BLaER1 (cell line): ENCODE measurements at regions not wholly inside any gene's neighbourhood (a gene's known extent, or its start where the extent isn't known, plus 50 kb on each side); places are given as distances from the start of the nearest gene placed in this dataset.
A peak's percentile ranks its signal among the peaks of the same experiment; 100 is the strongest.

ENCODE experiments used
- H3K27ac ChIP-seq: shearing (Covaris generic); formaldehyde crosslinking; 2 replicates; pipeline ENCODE4 v1.8.1; 2022
- H3K27me3 ChIP-seq: shearing (Covaris generic); formaldehyde crosslinking; 2 replicates; pipeline ENCODE4 v1.8.1; 2022
- H3K36me3 ChIP-seq: shearing (Covaris generic); formaldehyde crosslinking; 2 replicates; pipeline ENCODE4 v1.8.1; 2022
- H3K4me1 ChIP-seq: shearing (Covaris generic); formaldehyde crosslinking; 2 replicates; pipeline ENCODE4 v1.8.1; 2022
- H3K4me2 ChIP-seq: shearing (Covaris generic); formaldehyde crosslinking; 2 replicates; pipeline ENCODE4 v1.8.1; 2022
- H3K4me3 ChIP-seq: shearing (Covaris generic); formaldehyde crosslinking; 2 replicates; pipeline ENCODE4 v1.8.1; 2022
- H3K9ac ChIP-seq: shearing (Covaris generic); formaldehyde crosslinking; 2 replicates; pipeline ENCODE4 v1.8.1; 2022
- H3K9me3 ChIP-seq: shearing (Covaris generic); formaldehyde crosslinking; 2 replicates; pipeline ENCODE4 v1.8.1; 2022
- H4K20me1 ChIP-seq: shearing (Covaris generic); formaldehyde crosslinking; 2 replicates; pipeline ENCODE4 v1.8.1; 2022
- Cebpa-rat ChIP-seq: shearing (Covaris generic); IDR thresholded peaks from 2 replicates; pipeline ENCODE4 v1.8.1; 2022

- Histone ChIP-seq H3K9me3 (no peaks in the 10 kb centered on the region; the same call in 1 of the 2 replicates), H3K4me2 (no peak overlapping the region), H3K4me1 (no peaks in the 10 kb centered on the region), H3K36me3 (no peaks in the 10 kb centered on the region), H3K27me3 (no peaks in the 10 kb centered on the region), H3K4me3 (no peak overlapping the region), H3K27ac (no peak overlapping the region), H3K9ac (no peak overlapping the region), H4K20me1 (no peaks in the 10 kb centered on the region)
- no peak for TF ChIP-seq Cebpa-rat
Observed at GRCh38 chr10:21021231-21021630, 124.1 kb upstream of the NEBL start.

DNA sequence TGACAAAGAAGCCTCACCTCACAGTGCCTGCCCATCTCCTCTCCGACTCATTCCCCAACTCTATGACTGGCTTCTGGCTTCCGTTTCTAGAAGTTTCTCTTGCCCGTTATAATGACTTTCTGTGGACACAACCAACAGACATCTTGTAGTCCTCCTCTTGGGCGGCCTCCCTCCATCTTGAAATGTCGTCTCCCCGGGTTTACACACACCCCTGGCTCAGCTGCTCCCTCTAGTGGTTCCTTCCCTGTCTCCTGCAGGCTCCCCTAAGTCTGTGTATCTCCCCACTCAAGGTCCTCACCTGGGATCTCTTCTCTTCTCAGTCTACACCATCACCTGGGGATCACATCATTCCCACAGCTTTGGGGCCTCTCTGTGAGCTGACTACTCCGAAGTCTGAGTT is 123.4 kb upstream of the NEBL start:
- Histone ChIP-seq H4K20me1 (no peaks in the 10 kb centered on the region), H3K4me1 (peaks cover 6% of the 10 kb centered on the region; the same call in 1 of the 2 replicates), H3K9ac (no peak overlapping the region), H3K9me3 (no peaks in the 10 kb centered on the region; the same call in 1 of the 2 replicates), H3K27me3 (no peaks in the 10 kb centered on the region), H3K27ac (no peak overlapping the region), H3K4me2 (no peak overlapping the region), H3K36me3 (no peaks in the 10 kb centered on the region), H3K4me3 (no peak overlapping the region)
- TF ChIP-seq Cebpa-rat: no peak

GRCh38 chr10:21019436-21019835 is 122.3 kb upstream of the NEBL start:
- Histone ChIP-seq H3K4me3 (no peak overlapping the region), H3K27ac (no peak overlapping the region), H3K27me3 (no peaks in the 10 kb centered on the region), H4K20me1 (no peaks in the 10 kb centered on the region), H3K9me3 (no peaks in the 10 kb centered on the region; the same call in 1 of the 2 replicates), H3K4me1 (peaks cover 6% of the 10 kb centered on the region; the same call in 1 of the 2 replicates), H3K9ac (no peak overlapping the region), H3K4me2 (no peak overlapping the region), H3K36me3 (no peaks in the 10 kb centered on the region)
- no peak for TF ChIP-seq Cebpa-rat

DNA sequence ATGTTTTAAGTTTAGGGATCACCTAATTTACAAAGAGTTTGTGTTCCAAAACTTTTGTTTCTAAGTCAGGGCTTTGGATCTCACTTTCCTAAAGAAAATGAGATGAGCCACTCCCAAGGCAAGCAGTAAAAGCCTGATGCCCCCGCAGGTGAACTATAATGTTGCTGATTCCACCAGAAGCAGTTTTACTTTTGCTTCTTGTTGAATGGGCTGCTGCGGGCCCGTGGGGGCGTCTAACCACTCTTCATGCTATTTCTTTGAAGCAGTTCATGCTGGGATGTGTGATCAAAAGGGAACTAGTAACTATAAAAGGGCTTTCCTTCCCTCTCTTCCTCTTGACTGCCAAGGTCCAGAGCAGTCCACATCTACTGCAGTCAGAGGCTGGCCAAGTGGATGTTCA is 118.7 kb upstream of the NEBL start:
- Histone ChIP-seq H3K9me3 (no peaks in the 10 kb centered on the region; the same call in 1 of the 2 replicates), H3K36me3 (no peaks in the 10 kb centered on the region), H3K4me3 (no peak overlapping the region), H3K4me2 (peak overlapping the region; percentile 31; the same call in 1 of the 2 replicates), H3K27ac (no peak overlapping the region), H4K20me1 (no peaks in the 10 kb centered on the region), H3K27me3 (no peaks in the 10 kb centered on the region), H3K9ac (no peak overlapping the region), H3K4me1 (peaks cover 6% of the 10 kb centered on the region; the same call in 1 of the 2 replicates)
- TF ChIP-seq Cebpa-rat: no peak

DNA sequence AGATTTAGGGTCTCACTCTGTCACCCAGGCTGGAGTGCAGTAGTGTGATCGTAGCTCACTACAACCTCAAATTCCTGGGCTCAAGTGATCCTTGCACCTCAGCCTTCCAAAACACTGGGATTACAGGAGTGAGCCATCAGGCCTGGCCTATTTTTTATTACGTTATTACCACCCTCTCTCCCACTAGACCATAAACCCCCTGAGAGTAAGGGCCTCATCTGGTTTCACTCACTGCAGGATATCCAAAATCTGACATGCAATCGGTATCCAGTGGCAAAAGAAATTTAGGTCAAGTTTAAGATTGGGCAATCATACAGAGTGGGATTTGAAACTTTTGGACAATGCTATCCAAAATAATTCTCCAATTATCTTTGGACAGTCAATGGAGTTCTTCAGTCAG is 117.0 kb upstream of the NEBL start:
- no peaks in the 10 kb centered on the region for H3K36me3 ChIP-seq
- H3K9ac ChIP-seq: no peak overlapping the region
- no peaks in the 10 kb centered on the region for H4K20me1 ChIP-seq
- no peak for TF ChIP-seq Cebpa-rat
- no peak overlapping the region for H3K4me3 ChIP-seq
- H3K9me3 ChIP-seq: no peaks in the 10 kb centered on the region
- peaks cover 6% of the 10 kb centered on the region; the same call in 1 of the 2 replicates for H3K4me1 ChIP-seq
- no peaks in the 10 kb centered on the region for H3K27me3 ChIP-seq
- H3K4me2 ChIP-seq: no peak overlapping the region
- H3K27ac ChIP-seq: no peak overlapping the region

- no peaks in the 10 kb centered on the region for H4K20me1 ChIP-seq
- no peak overlapping the region for H3K4me2 ChIP-seq
- H3K4me1 ChIP-seq: peaks cover 6% of the 10 kb centered on the region; the same call in 1 of the 2 replicates
- no peak for TF ChIP-seq Cebpa-rat
- H3K27ac ChIP-seq: no peak overlapping the region
- H3K27me3 ChIP-seq: no peaks in the 10 kb centered on the region
- no peak overlapping the region for H3K9ac ChIP-seq
- H3K36me3 ChIP-seq: no peaks in the 10 kb centered on the region
- no peaks in the 10 kb centered on the region for H3K9me3 ChIP-seq
- no peak overlapping the region for H3K4me3 ChIP-seq
Observed at GRCh38 chr10:21011433-21012018, 114.4 kb upstream of the NEBL start.

GRCh38 chr10:21010615-21011014 is 113.5 kb upstream of the NEBL start:
- Histone ChIP-seq H3K4me3 (no peak overlapping the region), H3K4me1 (peaks cover under 1% of the 10 kb centered on the region; the same call in 1 of the 2 replicates), H3K27ac (no peak overlapping the region), H3K4me2 (no peak overlapping the region), H3K27me3 (no peaks in the 10 kb centered on the region), H3K9ac (no peak overlapping the region), H4K20me1 (no peaks in the 10 kb centered on the region), H3K36me3 (no peaks in the 10 kb centered on the region), H3K9me3 (no peaks in the 10 kb centered on the region)
- no peak for TF ChIP-seq Cebpa-rat

GRCh38 chr10:21003240-21003822 is 106.2 kb upstream of the NEBL start:
- no peaks in the 10 kb centered on the region for H3K4me1 ChIP-seq
- H3K4me3 ChIP-seq: no peak overlapping the region
- H3K9ac ChIP-seq: no peak overlapping the region
- H3K27ac ChIP-seq: no peak overlapping the region
- no peaks in the 10 kb centered on the region for H3K36me3 ChIP-seq
- H3K27me3 ChIP-seq: no peaks in the 10 kb centered on the region
- H4K20me1 ChIP-seq: no peaks in the 10 kb centered on the region
- no peak for TF ChIP-seq Cebpa-rat
- no peaks in the 10 kb centered on the region for H3K9me3 ChIP-seq
- H3K4me2 ChIP-seq: no peak overlapping the region

- Histone ChIP-seq H3K9ac (no peak overlapping the region), H4K20me1 (no peaks in the 10 kb centered on the region)
- TF ChIP-seq Cebpa-rat: no peak
Observed at GRCh38 chr10:21002091-21002878, 105.2 kb upstream of the NEBL start.

DNA sequence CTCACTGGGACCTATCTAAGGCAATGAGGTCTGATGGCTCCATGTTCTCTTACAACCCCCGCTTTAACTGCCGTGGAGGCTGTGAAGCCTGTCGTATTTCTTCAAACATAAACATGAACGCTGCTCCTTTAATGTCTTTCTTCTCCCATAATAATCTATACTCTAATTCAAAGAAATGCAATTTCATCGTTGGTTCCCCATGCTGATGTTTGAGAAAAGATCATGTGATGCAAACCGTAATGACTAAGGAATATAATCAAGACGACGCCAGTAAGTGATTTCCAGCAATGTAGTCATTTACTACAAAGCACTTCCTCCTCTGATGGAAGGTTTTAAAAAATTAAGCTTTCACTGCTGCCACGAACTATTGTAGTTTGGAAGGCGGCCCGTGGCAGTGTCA is 102.6 kb upstream of the NEBL start:
- H3K9me3 ChIP-seq: no peaks in the 10 kb centered on the region
- TF ChIP-seq Cebpa-rat: no peak
- H3K36me3 ChIP-seq: no peaks in the 10 kb centered on the region
- H3K27ac ChIP-seq: no peak overlapping the region
- no peaks in the 10 kb centered on the region for H3K4me1 ChIP-seq
- H4K20me1 ChIP-seq: no peaks in the 10 kb centered on the region
- H3K9ac ChIP-seq: no peak overlapping the region
- H3K4me2 ChIP-seq: no peak overlapping the region
- H3K4me3 ChIP-seq: no peak overlapping the region
- no peaks in the 10 kb centered on the region for H3K27me3 ChIP-seq

More at GRCh38 chr10:21002091-21002878, 105.2 kb upstream of the NEBL start:
- no peaks in the 10 kb centered on the region for H3K4me1 ChIP-seq
- H3K36me3 ChIP-seq: no peaks in the 10 kb centered on the region
- no peaks in the 10 kb centered on the region for H3K9me3 ChIP-seq
- no peak overlapping the region for H3K4me3 ChIP-seq
- H3K27ac ChIP-seq: no peak overlapping the region
- H3K27me3 ChIP-seq: no peaks in the 10 kb centered on the region
- no peak overlapping the region for H3K4me2 ChIP-seq
